PC-9 (cell line): ENCODE measurements at regions not wholly inside any gene's neighbourhood (a gene's known extent, or its start where the extent isn't known, plus 50 kb on each side); places are given as distances from the start of the nearest gene placed in this dataset.

ENCODE experiments used
- BruUV-seq: library from RNA; stranded (reverse); fragments of 400-500 nt; replicated peaks from 2 replicates; lab custom pipeline; 2021; lab: Mats Ljungman, UMichigan
- CTCF ChIA-PET: fragments of 300-600 bp; sonication (Branson Sonifier 250); formaldehyde crosslinking; loops from one replicate; lab custom pipeline; 2022; ENCODE audit warnings: antibody characterized with exemption; lab: Charles Lee
- POLR2A ChIA-PET: fragments of 300-600 bp; sonication (Branson Sonifier 250); formaldehyde crosslinking; loops from one replicate; lab custom pipeline; 2022; ENCODE audit warnings: antibody characterized with exemption; ENCODE audit not compliant: unreplicated experiment; lab: Charles Lee
- DNase-seq, 2 experiments: peaks; one replicate each; pipeline versions ENCODE4 v3.0.0 to v3.0.0-alpha.2; 2015 to 2022; ENCODE audit warnings: mixed read lengths in 1 of 2
- H2AFZ ChIP-seq: fragments of 200-600 bp; sonication (generic); 2 replicates; pipeline ENCODE4 v1.8.1; 2017; ENCODE audit warnings: antibody characterized with exemption
- H3F3A ChIP-seq: fragments of 200-600 bp; sonication (generic); 2 replicates; pipeline ENCODE4 v1.8.1; 2017; ENCODE audit warnings: antibody characterized with exemption, mild to moderate bottlenecking, low read depth; ENCODE audit not compliant: insufficient read depth
- H3K27ac ChIP-seq: fragments of 200-600 bp; sonication (generic); 2 replicates; pipeline ENCODE4 v1.6.1; 2016; ENCODE audit warnings: mixed run types
- H3K27me3 ChIP-seq: fragments of 200-600 bp; sonication (generic); 2 replicates; pipeline ENCODE4 v1.6.1; 2016; ENCODE audit warnings: low read depth, mixed run types; ENCODE audit not compliant: insufficient read depth
- H3K36me3 ChIP-seq: fragments of 200-600 bp; sonication (generic); 2 replicates; pipeline ENCODE4 v1.6.1; 2016; ENCODE audit warnings: low read depth, mixed run types
- H3K4me1 ChIP-seq: fragments of 200-600 bp; sonication (generic); replicated peaks from 2 replicates; pipeline ENCODE4 v1.6.1; 2016; ENCODE audit warnings: mixed run types; ENCODE audit not compliant: insufficient read depth
- H3K4me2 ChIP-seq: fragments of 200-600 bp; sonication (generic); 2 replicates; pipeline ENCODE4 v1.6.1; 2017; ENCODE audit warnings: mixed run types
- H3K4me3 ChIP-seq: fragments of 200-600 bp; sonication (generic); 2 replicates; pipeline ENCODE4 v1.6.1; 2016; ENCODE audit warnings: mixed run types
- H3K79me2 ChIP-seq: fragments of 200-600 bp; sonication (generic); 2 replicates; pipeline ENCODE4 v1.6.1; 2017; ENCODE audit warnings: low read depth, mixed run types
- H3K9me2 ChIP-seq: fragments of 200-600 bp; sonication (generic); 2 replicates; pipeline ENCODE4 v1.8.1; 2017; ENCODE audit warnings: mild to moderate bottlenecking; ENCODE audit not compliant: insufficient read depth
- H3K9me3 ChIP-seq: fragments of 200-600 bp; sonication (generic); 2 replicates; pipeline ENCODE4 v1.8.1; 2016; ENCODE audit warnings: low read depth; ENCODE audit not compliant: insufficient read depth
- H4K20me1 ChIP-seq: fragments of 200-600 bp; sonication (generic); 2 replicates; pipeline ENCODE4 v1.8.1; 2017; ENCODE audit not compliant: insufficient read depth
- EZH2 ChIP-seq: fragments of 200-600 bp; sonication (generic); IDR thresholded peaks from 2 replicates; pipeline ENCODE4 v1.8.0; 2017; ENCODE audit warnings: antibody characterized with exemption, low read depth
- intact Hi-C: fragments of 100-400 bp; cut with micrococcal nuclease; formaldehyde crosslinking; loops from one replicate; pipeline ENCODE4 v1.10.0; 2022; ENCODE audit not compliant: unreplicated experiment
- TF ChIP-seq, protein P1 (sequence below): fragments of 200-600 bp; sonication (generic); conservative IDR thresholded peaks from 2 replicates; pipeline ENCODE4 v1.6.1; 2017; ENCODE audit warnings: mixed run types, antibody characterized with exemption, mild to moderate bottlenecking, moderate library complexity

DNA sequence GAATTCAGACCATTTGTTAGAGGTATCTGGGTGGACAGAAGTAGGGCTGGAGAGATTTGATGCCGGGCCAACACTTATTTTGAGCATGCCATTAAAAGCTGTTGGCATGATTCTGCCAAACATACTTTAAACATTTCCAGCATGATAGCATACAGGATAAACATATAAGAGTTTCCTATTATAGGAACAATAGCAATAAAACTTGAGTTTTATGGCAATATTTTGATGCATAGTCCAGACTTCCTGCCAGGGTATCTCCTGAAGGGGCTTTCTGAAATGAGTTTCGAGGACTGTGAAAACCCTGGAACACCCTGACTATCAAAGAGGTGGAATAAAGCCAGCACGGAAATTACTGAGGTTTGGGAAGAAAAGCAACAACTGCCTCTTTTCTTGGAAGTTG, 1398.0 kb upstream of the NXPH2 start:
- Histone ChIP-seq H3K79me2 (no peaks in the 10 kb centered on the region), H4K20me1 (no peaks in the 10 kb centered on the region), H3K9me2 (no peaks in the 10 kb centered on the region; the same call in 1 of the 2 replicates), H3K4me3 (no peak overlapping the region), H2AFZ (no peak overlapping the region), H3K27me3 (no peaks in the 10 kb centered on the region), H3K27ac (no peak overlapping the region), H3F3A (no peaks in the 10 kb centered on the region), H3K4me2 (no peak overlapping the region), H3K4me1 (no peaks in the 10 kb centered on the region), H3K36me3 (no peaks in the 10 kb centered on the region), H3K9me3 (no peaks in the 10 kb centered on the region)
- no peak for DNase-seq
- TF ChIP-seq, protein P1, sequence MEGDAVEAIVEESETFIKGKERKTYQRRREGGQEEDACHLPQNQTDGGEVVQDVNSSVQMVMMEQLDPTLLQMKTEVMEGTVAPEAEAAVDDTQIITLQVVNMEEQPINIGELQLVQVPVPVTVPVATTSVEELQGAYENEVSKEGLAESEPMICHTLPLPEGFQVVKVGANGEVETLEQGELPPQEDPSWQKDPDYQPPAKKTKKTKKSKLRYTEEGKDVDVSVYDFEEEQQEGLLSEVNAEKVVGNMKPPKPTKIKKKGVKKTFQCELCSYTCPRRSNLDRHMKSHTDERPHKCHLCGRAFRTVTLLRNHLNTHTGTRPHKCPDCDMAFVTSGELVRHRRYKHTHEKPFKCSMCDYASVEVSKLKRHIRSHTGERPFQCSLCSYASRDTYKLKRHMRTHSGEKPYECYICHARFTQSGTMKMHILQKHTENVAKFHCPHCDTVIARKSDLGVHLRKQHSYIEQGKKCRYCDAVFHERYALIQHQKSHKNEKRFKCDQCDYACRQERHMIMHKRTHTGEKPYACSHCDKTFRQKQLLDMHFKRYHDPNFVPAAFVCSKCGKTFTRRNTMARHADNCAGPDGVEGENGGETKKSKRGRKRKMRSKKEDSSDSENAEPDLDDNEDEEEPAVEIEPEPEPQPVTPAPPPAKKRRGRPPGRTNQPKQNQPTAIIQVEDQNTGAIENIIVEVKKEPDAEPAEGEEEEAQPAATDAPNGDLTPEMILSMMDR = no peak
- TF ChIP-seq EZH2 = no peak
- ChIA-PET CTCF (no interaction called here), POLR2A (no interaction called here)
- no TSS peak for BruUV-seq
- intact Hi-C loops = no loop called here

DNA sequence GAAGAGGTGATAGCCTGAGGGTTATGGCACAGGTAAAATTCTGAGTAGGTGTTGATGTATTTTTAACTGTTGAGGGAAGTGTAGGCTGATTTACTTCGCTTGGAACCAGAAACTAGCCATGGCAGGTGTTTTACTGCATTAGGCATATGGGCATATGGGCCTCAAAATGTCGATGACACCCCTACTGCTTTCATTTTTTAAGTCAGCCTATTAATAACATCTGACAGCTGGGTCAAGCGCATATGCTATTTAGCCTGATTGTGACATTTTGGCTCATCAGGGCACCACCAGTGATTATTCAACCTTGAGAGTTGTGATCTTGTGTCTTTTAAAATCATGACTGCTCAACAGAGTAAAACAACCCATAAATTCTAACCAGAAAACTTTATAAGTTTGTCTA, 1396.9 kb upstream of the NXPH2 start:
- no peaks in the 10 kb centered on the region for H4K20me1 ChIP-seq
- no peaks in the 10 kb centered on the region for H3K4me1 ChIP-seq
- no peak for DNase-seq
- BruUV-seq = no TSS peak
- H3F3A ChIP-seq = no peaks in the 10 kb centered on the region
- POLR2A ChIA-PET = no interaction called here
- H3K4me3 ChIP-seq = no peak overlapping the region
- no peaks in the 10 kb centered on the region; the same call in 1 of the 2 replicates for H3K9me2 ChIP-seq
- CTCF ChIA-PET = no interaction called here
- H3K27ac ChIP-seq = no peak overlapping the region
- no peaks in the 10 kb centered on the region for H3K36me3 ChIP-seq
- H3K4me2 ChIP-seq = no peak overlapping the region
- H3K79me2 ChIP-seq = no peaks in the 10 kb centered on the region
- intact Hi-C loops = no loop called here
- no peak overlapping the region for H2AFZ ChIP-seq
- no peak for TF ChIP-seq EZH2
- TF ChIP-seq, protein P1 = no peak
- H3K27me3 ChIP-seq = no peaks in the 10 kb centered on the region
- no peaks in the 10 kb centered on the region for H3K9me3 ChIP-seq

- H3K27me3 ChIP-seq = no peaks in the 10 kb centered on the region
- no peak overlapping the region for H3K4me2 ChIP-seq
- no peak for DNase-seq
- intact Hi-C loops = no loop called here
- no peak overlapping the region for H2AFZ ChIP-seq
- BruUV-seq = no TSS peak
- H3K9me3 ChIP-seq = no peaks in the 10 kb centered on the region
- H3K9me2 ChIP-seq = no peaks in the 10 kb centered on the region; the same call in 1 of the 2 replicates
- H3K4me1 ChIP-seq = no peaks in the 10 kb centered on the region
- TF ChIP-seq, protein P1 = no peak
- TF ChIP-seq EZH2 = no peak
- H3K36me3 ChIP-seq = no peaks in the 10 kb centered on the region
- H4K20me1 ChIP-seq = no peaks in the 10 kb centered on the region
- H3K4me3 ChIP-seq = no peak overlapping the region
- ChIA-PET POLR2A (no interaction called here), CTCF (no interaction called here)
- no peaks in the 10 kb centered on the region for H3F3A ChIP-seq
- H3K79me2 ChIP-seq = no peaks in the 10 kb centered on the region
- no peak overlapping the region for H3K27ac ChIP-seq
Observed at GRCh38 chr2:140173790-140174189, 1393.6 kb upstream of the NXPH2 start.
